Stimulated activated naive CD8-positive, alpha-beta T cell treated with anti-CD3 and anti-CD28 coated beads, Interleukin-15, Interleukin-2, amounts not matched to agents 100 ng/mL and 50 ng/mL, for 24 hours (primary cell): ENCODE measurements at regions not wholly inside any gene's neighbourhood (a gene's known extent, or its start where the extent isn't known, plus 50 kb on each side); places are given as distances from the start of the nearest gene placed in this dataset.
A peak's percentile ranks its signal among the peaks of the same experiment; 100 is the strongest.

Source experiments
- H3K27ac Mint-ChIP-seq: one replicate; pipeline ENCODE4 v1.8.0; 2021; ENCODE audit warnings: mild to moderate bottlenecking, mixed read lengths
- H3K27me3 Mint-ChIP-seq: one replicate; pipeline ENCODE4 v1.8.0; 2021; ENCODE audit warnings: mixed read lengths
- H3K36me3 Mint-ChIP-seq: one replicate; pipeline ENCODE4 v1.8.0; 2021; ENCODE audit warnings: low read depth, mixed read lengths
- H3K4me1 Mint-ChIP-seq: one replicate; pipeline ENCODE4 v1.8.0; 2021; ENCODE audit warnings: low read depth, mixed read lengths
- H3K4me3 Mint-ChIP-seq: one replicate; pipeline ENCODE4 v1.8.0; 2021; ENCODE audit warnings: mild to moderate bottlenecking, mixed read lengths
- H3K9me3 Mint-ChIP-seq: one replicate; pipeline ENCODE4 v1.8.0; 2021; ENCODE audit warnings: mixed read lengths

DNA sequence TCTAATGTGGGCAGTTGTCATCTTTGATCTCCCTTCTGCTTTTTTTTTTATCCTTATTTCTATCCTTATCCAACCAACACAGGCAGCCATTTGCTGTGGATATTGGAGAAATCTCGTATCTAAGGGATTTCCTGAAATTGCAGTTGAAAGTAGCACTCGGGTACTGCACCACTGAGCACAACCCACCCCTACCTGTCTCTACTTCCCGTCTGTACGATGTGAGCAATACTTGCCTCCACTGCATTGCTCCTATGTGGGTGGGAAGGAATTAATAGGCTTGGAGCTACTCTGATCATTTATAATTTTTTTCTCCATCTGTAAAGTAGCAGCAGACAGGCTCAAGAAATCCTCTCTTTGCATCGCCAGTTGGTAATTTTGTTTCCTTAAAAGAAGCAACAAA lies 300.4 kb downstream of the SNAPC1 start:
- Mint-ChIP-seq H3K4me3 (no peak overlapping the region), H3K27ac (no peak overlapping the region), H3K27me3 (peaks cover 3% of the 10 kb centered on the region), H3K4me1 (no peaks in the 10 kb centered on the region), H3K9me3 (no peaks in the 10 kb centered on the region), H3K36me3 (no peaks in the 10 kb centered on the region)

DNA sequence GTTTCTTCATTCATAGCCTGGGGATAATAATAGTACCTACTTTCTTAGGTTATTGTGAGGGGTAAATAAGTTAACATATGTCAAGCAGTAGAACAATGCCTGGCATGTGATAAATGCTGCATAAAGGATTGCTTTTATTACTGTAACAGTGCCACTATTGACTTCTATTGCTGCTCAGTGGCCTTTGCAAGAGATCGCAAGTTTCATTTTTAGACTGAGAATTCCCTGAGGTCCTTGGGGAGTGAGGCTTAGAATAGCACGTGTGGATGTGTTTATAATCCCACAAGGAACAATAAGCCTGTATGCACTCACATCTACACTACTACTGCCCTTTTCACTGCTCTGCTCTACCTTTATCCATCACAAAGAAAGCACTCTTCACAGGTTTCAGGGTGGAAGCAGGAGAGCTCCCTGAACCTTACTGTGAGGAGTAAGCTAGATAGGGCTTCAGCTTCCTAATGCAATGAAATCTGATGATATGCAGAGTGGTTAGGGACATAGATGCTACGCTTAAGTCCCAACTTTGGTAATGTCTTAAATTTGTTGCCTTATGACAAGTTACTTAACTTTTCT lies 302.6 kb downstream of the SNAPC1 start:
- Mint-ChIP-seq H3K9me3 (no peaks in the 10 kb centered on the region), H3K36me3 (no peaks in the 10 kb centered on the region), H3K4me1 (no peaks in the 10 kb centered on the region), H3K27me3 (peaks cover 3% of the 10 kb centered on the region), H3K27ac (no peak overlapping the region), H3K4me3 (no peak overlapping the region)

DNA sequence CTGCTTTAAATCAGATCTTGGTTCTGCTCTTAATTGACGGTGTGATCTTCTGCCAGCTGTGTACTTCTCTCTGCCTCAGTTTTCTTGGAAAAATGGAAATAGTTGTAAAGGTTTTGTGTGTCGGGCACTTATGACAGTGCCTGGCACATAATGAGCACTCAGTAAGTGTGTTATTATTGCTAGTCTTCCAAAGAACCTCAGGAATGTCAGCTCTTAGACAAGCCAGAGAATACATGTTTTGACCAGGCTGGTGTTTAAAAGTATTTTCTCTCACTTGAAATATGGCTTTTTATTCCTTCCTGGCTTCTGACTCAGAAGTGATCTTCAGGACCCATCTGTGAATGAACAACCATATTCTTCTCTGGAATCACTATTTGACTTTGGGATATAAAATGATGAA lies 304.1 kb downstream of the SNAPC1 start:
- H3K4me1 Mint-ChIP-seq: no peaks in the 10 kb centered on the region
- no peak overlapping the region for H3K4me3 Mint-ChIP-seq
- H3K9me3 Mint-ChIP-seq: no peaks in the 10 kb centered on the region
- no peaks in the 10 kb centered on the region for H3K36me3 Mint-ChIP-seq
- H3K27ac Mint-ChIP-seq: no peak overlapping the region
- H3K27me3 Mint-ChIP-seq: peaks cover 3% of the 10 kb centered on the region

DNA sequence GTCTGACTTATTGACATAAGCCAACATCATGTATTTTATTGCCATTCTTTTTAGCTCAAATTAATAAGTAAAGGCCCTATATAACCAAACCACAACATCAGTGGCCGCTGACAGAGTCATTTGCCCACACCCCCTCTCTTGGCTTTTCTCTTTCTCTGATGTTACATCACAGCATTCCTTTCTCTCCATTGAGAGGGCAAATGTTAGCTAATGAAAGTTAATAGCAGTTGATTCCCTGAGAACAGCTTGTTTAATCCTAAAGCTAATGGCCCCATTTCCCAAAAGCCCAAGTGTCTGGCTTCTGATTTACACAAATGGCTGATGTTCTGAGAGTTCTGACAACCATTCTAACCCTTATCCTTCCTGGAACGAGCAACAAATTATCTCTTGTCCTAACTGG lies 308.8 kb downstream of the SNAPC1 start:
- no peaks in the 10 kb centered on the region for H3K36me3 Mint-ChIP-seq

DNA sequence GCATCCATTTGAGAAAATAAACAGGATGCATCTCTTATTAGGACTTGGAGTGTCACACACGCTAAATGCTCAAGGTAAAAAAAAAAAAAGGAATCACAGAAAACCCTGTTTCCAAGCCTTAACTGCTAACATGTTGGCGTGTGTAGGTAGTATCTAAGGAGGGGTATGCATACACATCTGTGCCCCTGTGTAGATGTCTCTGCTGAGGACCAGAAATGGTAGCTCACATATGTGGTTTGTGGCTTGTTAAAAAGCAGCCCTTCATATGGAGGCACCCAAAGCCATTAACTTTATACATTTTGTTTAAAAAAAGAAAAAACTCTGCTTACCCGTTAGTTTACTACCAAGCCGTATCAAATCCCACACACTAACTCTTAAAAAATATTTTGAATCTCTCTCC lies 314.1 kb downstream of the SNAPC1 start:
- Mint-ChIP-seq H3K4me1 (peaks cover 31% of the 10 kb centered on the region), H3K36me3 (no peaks in the 10 kb centered on the region), H3K4me3 (no peak overlapping the region), H3K27ac (no peak overlapping the region), H3K27me3 (no peaks in the 10 kb centered on the region), H3K9me3 (no peaks in the 10 kb centered on the region)

More for the DNA sequence above, 308.8 kb downstream of the SNAPC1 start:
- H3K9me3 Mint-ChIP-seq: no peaks in the 10 kb centered on the region
- H3K4me1 Mint-ChIP-seq: no peaks in the 10 kb centered on the region
- no peaks in the 10 kb centered on the region for H3K27me3 Mint-ChIP-seq
- H3K27ac Mint-ChIP-seq: no peak overlapping the region
- no peak overlapping the region for H3K4me3 Mint-ChIP-seq

DNA sequence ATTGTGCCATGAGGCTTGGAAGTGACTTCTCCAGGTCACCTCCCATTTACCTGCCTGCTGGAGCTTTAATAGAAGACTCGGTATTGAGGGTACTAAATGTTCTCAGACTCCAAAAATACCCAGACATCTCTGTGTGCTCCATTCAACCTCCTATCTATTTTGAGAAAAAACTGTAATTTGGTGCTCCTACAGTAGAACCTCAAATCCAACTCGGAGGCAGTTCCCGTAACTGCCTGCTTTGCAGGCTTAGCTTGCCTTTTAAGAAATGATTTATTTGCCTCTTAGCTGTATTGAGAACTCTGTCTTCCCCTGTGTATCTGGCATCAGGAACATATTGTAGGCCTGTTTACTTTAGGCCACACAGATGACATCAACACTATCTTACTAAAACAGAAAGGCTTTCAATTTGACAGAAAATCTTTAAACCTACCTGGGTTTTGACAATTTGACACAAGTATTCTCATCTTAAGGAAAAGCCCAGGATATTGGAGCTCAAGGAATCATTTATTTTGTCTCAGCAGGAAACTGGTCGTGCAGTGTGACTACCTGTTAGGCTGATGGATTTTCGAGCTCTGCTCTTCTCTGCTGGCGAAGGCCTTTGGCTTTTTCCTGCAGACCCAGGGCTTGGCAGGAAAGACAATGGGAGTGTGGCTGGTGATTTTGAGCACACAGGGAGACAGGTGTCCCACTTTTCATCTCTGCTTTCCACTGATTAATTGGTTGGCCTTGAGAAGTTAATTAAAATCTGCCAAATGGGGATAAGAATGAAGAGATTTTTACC lies 314.8 kb downstream of the SNAPC1 start:
- peak overlapping the region; percentile 3 for H3K27ac Mint-ChIP-seq
- H3K4me3 Mint-ChIP-seq: no peak overlapping the region
- no peaks in the 10 kb centered on the region for H3K27me3 Mint-ChIP-seq
- H3K4me1 Mint-ChIP-seq: peaks cover 38% of the 10 kb centered on the region
- H3K9me3 Mint-ChIP-seq: no peaks in the 10 kb centered on the region
- H3K36me3 Mint-ChIP-seq: no peaks in the 10 kb centered on the region

DNA sequence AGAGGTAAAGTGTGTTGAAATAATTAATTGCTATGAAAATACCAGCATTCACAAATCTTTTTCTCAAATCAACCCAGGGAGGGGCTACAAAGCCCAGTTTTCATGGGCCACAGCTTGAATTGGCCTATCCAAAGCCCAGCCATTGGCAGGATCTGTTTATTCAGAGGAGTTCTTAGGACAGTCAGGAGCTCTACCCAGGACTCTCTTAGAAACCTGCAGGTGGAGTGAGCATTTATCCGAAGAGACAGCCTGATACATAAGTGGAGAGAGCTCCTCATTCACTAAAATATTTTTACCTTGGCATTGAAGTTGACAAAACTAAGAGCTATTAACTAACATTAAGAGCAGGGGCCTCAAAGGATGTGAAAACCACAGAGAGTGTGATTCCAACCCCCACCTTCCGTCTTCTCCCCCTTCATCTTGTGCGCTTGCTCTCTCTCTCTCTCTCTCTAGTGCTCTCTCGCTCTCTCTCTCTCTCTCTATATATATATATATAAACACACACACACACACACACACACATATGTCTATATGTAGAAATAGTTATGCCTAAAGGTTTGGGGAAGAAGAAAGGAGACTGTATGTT lies 315.5 kb downstream of the SNAPC1 start:
- H3K4me3 Mint-ChIP-seq: peak overlapping the region; percentile 33
- H3K36me3 Mint-ChIP-seq: no peaks in the 10 kb centered on the region
- peaks cover 39% of the 10 kb centered on the region for H3K4me1 Mint-ChIP-seq
- H3K27me3 Mint-ChIP-seq: no peaks in the 10 kb centered on the region
- no peaks in the 10 kb centered on the region for H3K9me3 Mint-ChIP-seq
- H3K27ac Mint-ChIP-seq: no peak overlapping the region

DNA sequence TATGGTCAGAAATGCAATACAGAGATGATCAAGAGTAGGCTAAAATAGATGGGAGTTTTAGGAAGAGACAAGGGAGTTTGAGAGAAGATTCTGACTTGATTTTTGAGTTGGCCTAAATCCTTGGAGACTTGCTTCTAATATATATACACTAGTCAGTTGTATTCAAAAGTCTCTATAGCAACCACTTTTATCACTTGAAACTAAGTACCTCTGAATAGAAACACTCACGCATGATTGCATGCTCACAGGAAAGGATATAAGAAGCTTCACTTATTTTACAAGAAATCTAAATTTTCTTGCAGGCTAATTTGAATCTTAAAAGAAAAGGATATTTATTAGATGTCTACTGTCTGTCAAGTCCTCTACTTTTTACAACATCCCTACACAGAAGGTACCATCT lies 316.8 kb downstream of the SNAPC1 start:
- Mint-ChIP-seq H3K27ac (no peak overlapping the region), H3K4me3 (no peak overlapping the region), H3K4me1 (peaks cover 39% of the 10 kb centered on the region), H3K9me3 (no peaks in the 10 kb centered on the region), H3K36me3 (no peaks in the 10 kb centered on the region), H3K27me3 (no peaks in the 10 kb centered on the region)

DNA sequence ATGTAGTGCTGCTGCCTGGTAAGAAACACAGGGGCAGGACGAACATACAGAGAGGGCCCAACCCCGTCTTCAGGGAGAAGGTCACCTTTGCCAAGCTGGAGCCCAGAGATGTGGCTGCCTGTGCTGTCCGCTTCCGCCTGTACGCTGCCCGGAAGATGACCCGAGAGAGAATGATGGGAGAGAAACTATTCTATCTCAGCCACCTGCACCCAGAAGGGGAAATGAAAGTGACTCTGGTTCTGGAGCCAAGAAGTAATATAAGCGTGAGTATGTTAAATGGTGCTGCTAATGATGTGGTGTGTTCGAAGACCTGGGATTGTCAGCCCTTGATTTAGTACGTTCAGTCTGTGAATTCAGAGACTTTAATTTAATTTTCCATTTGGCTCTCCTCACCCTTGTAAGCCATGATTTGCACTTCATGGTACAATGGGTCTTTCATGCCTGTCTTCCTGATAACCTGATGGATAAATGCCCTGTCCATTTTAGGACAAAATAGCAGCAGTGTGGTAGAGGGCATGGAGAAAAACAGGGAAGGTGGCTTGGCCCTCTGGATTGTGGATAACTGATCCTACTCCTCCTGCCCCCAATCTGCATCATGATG lies 318.9 kb downstream of the SNAPC1 start:
- no peak overlapping the region for H3K27ac Mint-ChIP-seq
- H3K36me3 Mint-ChIP-seq: no peaks in the 10 kb centered on the region
- H3K4me1 Mint-ChIP-seq: peaks cover 39% of the 10 kb centered on the region
- no peaks in the 10 kb centered on the region for H3K9me3 Mint-ChIP-seq
- H3K27me3 Mint-ChIP-seq: no peaks in the 10 kb centered on the region
- H3K4me3 Mint-ChIP-seq: no peak overlapping the region

DNA sequence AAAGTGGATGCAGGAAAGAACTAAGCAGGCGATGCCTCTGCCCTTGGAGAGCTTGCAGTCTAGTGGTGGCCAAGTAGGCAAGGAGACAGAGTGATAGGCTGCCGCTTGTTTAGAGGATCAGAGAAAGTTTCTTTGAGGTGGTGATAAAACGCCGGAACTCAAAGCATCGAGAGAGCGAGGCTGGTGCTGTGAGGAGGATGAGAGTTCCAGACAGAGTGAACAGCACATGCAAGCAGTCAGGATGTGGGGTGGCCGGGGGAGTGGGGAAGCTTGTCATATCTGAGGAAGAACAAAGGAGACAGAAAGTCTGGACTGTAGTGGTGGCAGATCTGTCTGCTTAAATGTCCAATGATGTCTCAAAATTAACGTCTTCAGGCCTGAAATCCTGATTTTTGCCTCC lies 319.7 kb downstream of the SNAPC1 start:
- Mint-ChIP-seq H3K27me3 (no peaks in the 10 kb centered on the region), H3K27ac (no peak overlapping the region), H3K4me1 (peaks cover 33% of the 10 kb centered on the region)

DNA sequence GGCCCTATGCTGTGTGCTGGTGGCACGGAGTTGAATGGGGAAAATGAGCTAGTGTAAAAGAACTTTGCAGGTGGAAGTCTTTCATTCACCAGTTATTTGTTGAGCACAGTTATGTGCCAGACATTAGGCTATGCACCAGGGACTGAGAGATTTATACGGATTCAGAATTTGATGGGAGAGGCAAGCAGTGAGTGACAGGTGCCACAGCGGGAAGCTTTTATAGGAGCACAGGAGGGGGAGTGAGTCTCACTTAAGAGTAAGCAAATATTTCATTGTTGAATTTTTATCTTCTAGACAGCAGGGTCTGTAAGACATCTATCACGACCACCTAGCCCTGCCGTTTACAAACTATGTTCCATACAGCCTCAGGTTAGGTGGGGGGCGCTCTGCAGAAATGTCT lies 320.6 kb downstream of the SNAPC1 start:
- Mint-ChIP-seq H3K36me3 (no peaks in the 10 kb centered on the region), H3K27ac (no peak overlapping the region), H3K4me1 (peaks cover 25% of the 10 kb centered on the region), H3K4me3 (no peak overlapping the region), H3K27me3 (no peaks in the 10 kb centered on the region), H3K9me3 (no peaks in the 10 kb centered on the region)

More for the DNA sequence above, 319.7 kb downstream of the SNAPC1 start:
- Mint-ChIP-seq H3K4me3 (no peak overlapping the region), H3K36me3 (no peaks in the 10 kb centered on the region), H3K9me3 (no peaks in the 10 kb centered on the region)

DNA sequence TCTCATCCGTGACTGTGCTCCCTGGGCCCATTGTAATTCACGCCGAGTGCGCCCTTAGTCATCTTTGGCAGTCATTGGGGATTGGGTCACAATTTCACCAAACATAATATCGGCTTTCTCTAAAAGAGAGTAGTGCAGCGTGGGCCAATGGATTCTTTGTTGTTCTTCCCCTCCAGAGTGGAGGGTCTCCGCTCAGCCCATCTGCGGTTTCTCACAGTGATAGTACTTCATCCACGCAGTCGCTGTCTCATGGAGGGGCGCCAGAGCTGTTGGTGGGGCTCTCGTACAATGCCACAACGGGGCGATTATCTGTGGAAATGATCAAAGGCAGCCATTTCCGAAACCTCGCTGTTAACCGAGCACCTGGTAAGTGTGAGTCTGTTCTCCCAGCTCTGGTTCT lies 321.8 kb downstream of the SNAPC1 start:
- Mint-ChIP-seq H3K36me3 (no peaks in the 10 kb centered on the region), H3K4me1 (peaks cover 14% of the 10 kb centered on the region), H3K27me3 (no peaks in the 10 kb centered on the region), H3K9me3 (no peaks in the 10 kb centered on the region), H3K27ac (no peak overlapping the region), H3K4me3 (no peak overlapping the region)

DNA sequence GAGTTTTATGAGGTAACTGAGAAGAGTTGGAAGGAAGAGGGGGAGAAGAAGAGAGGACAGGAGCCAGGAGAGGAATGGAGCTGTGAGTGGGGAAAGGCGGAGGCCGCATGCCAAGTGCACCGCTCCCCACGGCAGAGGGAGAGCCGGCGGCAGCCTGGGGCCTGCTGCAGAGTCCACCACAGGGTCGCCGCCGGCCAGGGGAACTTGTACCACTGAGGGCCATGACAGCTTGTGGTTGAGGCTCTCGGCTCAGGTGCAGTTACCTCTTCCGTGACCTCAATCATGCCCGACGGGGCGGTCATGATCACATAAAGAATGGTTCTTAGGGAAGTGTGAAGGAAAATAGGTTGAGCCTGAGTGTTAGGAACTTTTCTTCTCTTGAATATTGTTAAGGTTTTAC lies 325.0 kb downstream of the SNAPC1 start:
- H3K4me3 Mint-ChIP-seq: no peak overlapping the region
- no peak overlapping the region for H3K27ac Mint-ChIP-seq
- no peaks in the 10 kb centered on the region for H3K4me1 Mint-ChIP-seq
- no peaks in the 10 kb centered on the region for H3K36me3 Mint-ChIP-seq
- H3K9me3 Mint-ChIP-seq: peaks cover 4% of the 10 kb centered on the region
- no peaks in the 10 kb centered on the region for H3K27me3 Mint-ChIP-seq

DNA sequence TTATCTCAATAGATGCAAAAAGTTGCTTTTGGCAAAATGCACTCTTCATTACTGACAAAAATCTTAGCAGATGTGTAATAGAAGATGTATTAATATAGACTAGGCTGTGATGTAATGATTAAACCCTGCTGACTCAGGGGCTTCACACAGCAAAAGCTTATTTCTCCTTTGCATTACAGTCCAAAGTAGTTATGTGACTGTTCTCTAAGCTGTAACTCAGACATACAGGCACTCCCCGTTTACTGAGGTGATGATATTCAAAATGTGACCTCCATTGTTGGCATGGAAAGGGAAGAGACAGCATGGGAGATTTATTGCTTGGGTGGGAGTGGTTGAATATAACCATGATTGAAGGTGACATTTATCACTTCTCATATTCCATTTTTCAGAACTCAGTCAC lies 331.5 kb downstream of the SNAPC1 start:
- Mint-ChIP-seq H3K27me3 (no peaks in the 10 kb centered on the region), H3K36me3 (no peaks in the 10 kb centered on the region), H3K4me1 (peaks cover 4% of the 10 kb centered on the region), H3K27ac (no peak overlapping the region), H3K9me3 (peaks cover 4% of the 10 kb centered on the region), H3K4me3 (no peak overlapping the region)

DNA sequence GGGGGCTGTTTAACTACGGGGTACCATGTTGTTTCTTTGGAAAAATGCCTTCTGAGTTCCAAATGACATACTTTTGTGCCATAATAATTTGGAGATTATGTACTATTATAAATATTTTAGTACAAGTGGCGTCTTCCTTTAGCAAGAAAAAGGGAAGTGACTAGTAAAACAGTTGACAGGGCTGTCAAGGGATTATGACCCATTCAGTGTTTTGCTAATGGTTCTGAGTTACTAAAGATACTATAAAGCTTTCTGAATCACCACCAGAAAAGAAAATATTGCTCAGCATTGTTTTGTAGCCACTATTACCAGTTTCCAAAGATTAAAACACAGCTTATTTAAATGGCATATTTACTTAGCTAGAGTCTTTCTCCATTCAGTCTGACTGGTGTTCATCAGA lies 334.9 kb downstream of the SNAPC1 start:
- H3K27ac Mint-ChIP-seq: no peak overlapping the region
- peaks cover 4% of the 10 kb centered on the region for H3K27me3 Mint-ChIP-seq
- H3K9me3 Mint-ChIP-seq: no peaks in the 10 kb centered on the region
- no peak overlapping the region for H3K4me3 Mint-ChIP-seq
- H3K36me3 Mint-ChIP-seq: no peaks in the 10 kb centered on the region
- H3K4me1 Mint-ChIP-seq: peaks cover 4% of the 10 kb centered on the region
